ENCODE measurements at regions not wholly inside any gene's neighbourhood (a gene's known extent, or its start where the extent isn't known, plus 50 kb on each side); places are given as distances from the start of the nearest gene placed in this dataset.
"Not testable (repeated sequence)": the region's sequence is repeated elsewhere in the genome, so short reads cannot be mapped to it uniquely, and the experiment has no call there.

DNA sequence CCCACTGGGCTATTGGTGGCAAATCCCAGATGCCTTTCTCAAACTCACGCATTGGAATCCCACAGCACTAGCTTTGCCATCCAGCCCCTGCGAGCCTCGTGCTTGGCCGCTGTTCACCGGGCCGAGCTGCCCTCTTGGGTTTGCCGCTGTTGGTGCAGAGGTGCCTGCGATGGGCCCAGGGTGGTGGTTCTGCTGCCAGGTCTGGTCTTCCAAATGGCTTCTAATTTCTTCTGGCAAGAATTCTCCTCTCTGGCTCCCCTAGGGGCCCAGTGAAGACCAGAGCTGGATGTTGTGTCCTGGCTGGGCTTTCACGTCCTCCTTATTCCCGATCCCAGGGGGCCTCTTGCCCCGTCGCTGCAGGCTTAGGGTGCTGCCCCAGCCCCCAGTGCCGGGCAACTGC lies 194.1 kb downstream of the BANP start:
- TF ChIP-seq SP1 (CRISPR knock-in tag; conservative IDR thresholded peaks at IDR 0.05); ESRRA (CRISPR knock-in tag; IDR thresholded peaks at IDR 0.05; ENCODE audit: borderline replicate concordance); RELA (CRISPR knock-in tag; IDR thresholded peaks at IDR 0.05; ENCODE audit: borderline replicate concordance); FOXP1 (CRISPR knock-in tag; IDR thresholded peaks at IDR 0.05; ENCODE audit: borderline replicate concordance); NFYB (CRISPR knock-in tag; conservative IDR thresholded peaks at IDR 0.05; ENCODE audit: low read depth); ZNF416 (CRISPR knock-in tag; IDR thresholded peaks at IDR 0.05): not testable (repeated sequence)
- TF ChIP-seq, protein P1, sequence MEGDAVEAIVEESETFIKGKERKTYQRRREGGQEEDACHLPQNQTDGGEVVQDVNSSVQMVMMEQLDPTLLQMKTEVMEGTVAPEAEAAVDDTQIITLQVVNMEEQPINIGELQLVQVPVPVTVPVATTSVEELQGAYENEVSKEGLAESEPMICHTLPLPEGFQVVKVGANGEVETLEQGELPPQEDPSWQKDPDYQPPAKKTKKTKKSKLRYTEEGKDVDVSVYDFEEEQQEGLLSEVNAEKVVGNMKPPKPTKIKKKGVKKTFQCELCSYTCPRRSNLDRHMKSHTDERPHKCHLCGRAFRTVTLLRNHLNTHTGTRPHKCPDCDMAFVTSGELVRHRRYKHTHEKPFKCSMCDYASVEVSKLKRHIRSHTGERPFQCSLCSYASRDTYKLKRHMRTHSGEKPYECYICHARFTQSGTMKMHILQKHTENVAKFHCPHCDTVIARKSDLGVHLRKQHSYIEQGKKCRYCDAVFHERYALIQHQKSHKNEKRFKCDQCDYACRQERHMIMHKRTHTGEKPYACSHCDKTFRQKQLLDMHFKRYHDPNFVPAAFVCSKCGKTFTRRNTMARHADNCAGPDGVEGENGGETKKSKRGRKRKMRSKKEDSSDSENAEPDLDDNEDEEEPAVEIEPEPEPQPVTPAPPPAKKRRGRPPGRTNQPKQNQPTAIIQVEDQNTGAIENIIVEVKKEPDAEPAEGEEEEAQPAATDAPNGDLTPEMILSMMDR (IDR thresholded peaks at IDR 0.05) = not testable (repeated sequence)
- TF ChIP-seq, protein P2, sequence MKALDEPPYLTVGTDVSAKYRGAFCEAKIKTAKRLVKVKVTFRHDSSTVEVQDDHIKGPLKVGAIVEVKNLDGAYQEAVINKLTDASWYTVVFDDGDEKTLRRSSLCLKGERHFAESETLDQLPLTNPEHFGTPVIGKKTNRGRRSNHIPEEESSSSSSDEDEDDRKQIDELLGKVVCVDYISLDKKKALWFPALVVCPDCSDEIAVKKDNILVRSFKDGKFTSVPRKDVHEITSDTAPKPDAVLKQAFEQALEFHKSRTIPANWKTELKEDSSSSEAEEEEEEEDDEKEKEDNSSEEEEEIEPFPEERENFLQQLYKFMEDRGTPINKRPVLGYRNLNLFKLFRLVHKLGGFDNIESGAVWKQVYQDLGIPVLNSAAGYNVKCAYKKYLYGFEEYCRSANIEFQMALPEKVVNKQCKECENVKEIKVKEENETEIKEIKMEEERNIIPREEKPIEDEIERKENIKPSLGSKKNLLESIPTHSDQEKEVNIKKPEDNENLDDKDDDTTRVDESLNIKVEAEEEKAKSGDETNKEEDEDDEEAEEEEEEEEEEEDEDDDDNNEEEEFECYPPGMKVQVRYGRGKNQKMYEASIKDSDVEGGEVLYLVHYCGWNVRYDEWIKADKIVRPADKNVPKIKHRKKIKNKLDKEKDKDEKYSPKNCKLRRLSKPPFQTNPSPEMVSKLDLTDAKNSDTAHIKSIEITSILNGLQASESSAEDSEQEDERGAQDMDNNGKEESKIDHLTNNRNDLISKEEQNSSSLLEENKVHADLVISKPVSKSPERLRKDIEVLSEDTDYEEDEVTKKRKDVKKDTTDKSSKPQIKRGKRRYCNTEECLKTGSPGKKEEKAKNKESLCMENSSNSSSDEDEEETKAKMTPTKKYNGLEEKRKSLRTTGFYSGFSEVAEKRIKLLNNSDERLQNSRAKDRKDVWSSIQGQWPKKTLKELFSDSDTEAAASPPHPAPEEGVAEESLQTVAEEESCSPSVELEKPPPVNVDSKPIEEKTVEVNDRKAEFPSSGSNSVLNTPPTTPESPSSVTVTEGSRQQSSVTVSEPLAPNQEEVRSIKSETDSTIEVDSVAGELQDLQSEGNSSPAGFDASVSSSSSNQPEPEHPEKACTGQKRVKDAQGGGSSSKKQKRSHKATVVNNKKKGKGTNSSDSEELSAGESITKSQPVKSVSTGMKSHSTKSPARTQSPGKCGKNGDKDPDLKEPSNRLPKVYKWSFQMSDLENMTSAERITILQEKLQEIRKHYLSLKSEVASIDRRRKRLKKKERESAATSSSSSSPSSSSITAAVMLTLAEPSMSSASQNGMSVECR (CRISPR knock-in tag; IDR thresholded peaks at IDR 0.05; ENCODE audit: borderline replicate concordance) = not testable (repeated sequence)

All from WTC11 (cell line).